ENCODE measurements at regions not wholly inside any gene's neighbourhood (a gene's known extent, or its start where the extent isn't known, plus 50 kb on each side); places are given as distances from the start of the nearest gene placed in this dataset.

DNA sequence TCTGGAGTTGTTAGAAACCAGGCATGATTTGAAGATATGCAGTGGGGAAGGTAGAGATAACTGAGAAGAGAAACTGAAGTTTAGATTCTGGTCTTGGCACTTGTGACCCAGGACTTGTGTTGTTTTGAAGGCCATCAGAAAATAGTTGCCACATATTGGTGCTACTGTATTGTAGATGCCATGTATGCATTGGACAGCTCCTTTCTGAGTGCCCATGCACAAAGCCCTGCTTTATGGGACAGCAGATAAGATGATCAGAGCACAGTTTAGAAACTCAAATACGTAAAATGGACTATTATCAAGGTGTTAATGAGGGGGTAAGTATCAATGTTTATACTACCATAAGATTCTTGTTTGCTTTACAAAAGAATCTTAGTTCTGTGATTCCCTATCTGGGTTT lies 84.9 kb downstream of the KIF4B start:
- Histone ChIP-seq H2AK9ac (replicated peaks; ENCODE audit: low read depth, low read length, poor library complexity) (no peak overlapping the region), H2AK5ac (ENCODE audit: low read depth, low read length) (no peak overlapping the region), H3K4me1 (ENCODE audit: control insufficient read depth, insufficient read depth, low read length) (no peaks in the 10 kb centered on the region), H3K4ac (ENCODE audit: low read depth, low read length) (no peak overlapping the region), H3K79me1 (ENCODE audit: low read depth in 1 of 2, low read length in 2 of 2) (no peaks in the 10 kb centered on the region), H4K20me1 (ENCODE audit: insufficient read depth, low read length) (no peaks in the 10 kb centered on the region), H3K23ac (ENCODE audit: low read depth, low read length) (no peak overlapping the region), H3K18ac (ENCODE audit: low read depth, low read length) (no peak overlapping the region), H4K8ac (ENCODE audit: low read depth in 2 of 2, low read length in 2 of 2) (no peak overlapping the region), H3K4me3 (ENCODE audit: insufficient read depth, low read depth, low read length) (no peak overlapping the region), H2BK5ac (ENCODE audit: low read depth, low read length, poor library complexity, severe bottlenecking) (no peak overlapping the region), H3K36me3 (ENCODE audit: control insufficient read depth, insufficient read depth, low read length) (no peaks in the 10 kb centered on the region), H2BK15ac (ENCODE audit: low read depth, low read length) (no peak overlapping the region), H2BK20ac (ENCODE audit: low read depth, low read length) (no peak overlapping the region), H2AFZ (replicated peaks; ENCODE audit: low read length, poor library complexity) (no peak overlapping the region), H3K9ac (ENCODE audit: low read depth, low read length) (no peak overlapping the region), H3K4me2 (ENCODE audit: low read depth, low read length) (no peak overlapping the region), H3K9me1 (ENCODE audit: insufficient read depth, low read length) (no peaks in the 10 kb centered on the region), H4K91ac (ENCODE audit: insufficient read depth, low read depth, low read length) (no peak overlapping the region), H3K14ac (replicated peaks; ENCODE audit: low read depth, low read length) (no peak overlapping the region), H3K56ac (ENCODE audit: extremely low read depth, insufficient read depth, low read length) (no peak overlapping the region), H3K27ac (ENCODE audit: insufficient read depth, low read length) (no peak overlapping the region), H3K9me3 (ENCODE audit: control insufficient read depth, insufficient read depth, low read length) (no peaks in the 10 kb centered on the region; the same call in 1 of the 2 replicates), H3K27me3 (ENCODE audit: control insufficient read depth, insufficient read depth, low read length) (no peaks in the 10 kb centered on the region), H4K5ac (ENCODE audit: low read depth, low read length) (no peak overlapping the region), H2BK120ac (ENCODE audit: low read depth, low read length) (no peak overlapping the region)
- dilution Hi-C loops (cut with HindIII; ENCODE audit: low sequenced_read_pairs, unreplicated experiment), result no loop called here
- no peak for TF ChIP-seq SMC3 (IDR thresholded peaks at IDR 0.05; ENCODE audit: low read depth, low read length)
- no peak for TF ChIP-seq MAZ (IDR thresholded peaks at IDR 0.05; ENCODE audit: borderline replicate concordance, low read depth, low read length)
- TF ChIP-seq, protein P1, sequence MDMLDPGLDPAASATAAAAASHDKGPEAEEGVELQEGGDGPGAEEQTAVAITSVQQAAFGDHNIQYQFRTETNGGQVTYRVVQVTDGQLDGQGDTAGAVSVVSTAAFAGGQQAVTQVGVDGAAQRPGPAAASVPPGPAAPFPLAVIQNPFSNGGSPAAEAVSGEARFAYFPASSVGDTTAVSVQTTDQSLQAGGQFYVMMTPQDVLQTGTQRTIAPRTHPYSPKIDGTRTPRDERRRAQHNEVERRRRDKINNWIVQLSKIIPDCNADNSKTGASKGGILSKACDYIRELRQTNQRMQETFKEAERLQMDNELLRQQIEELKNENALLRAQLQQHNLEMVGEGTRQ (IDR thresholded peaks at IDR 0.05; ENCODE audit: low read depth, low read length), result no peak
- TF ChIP-seq NFE2L2 (IDR thresholded peaks at IDR 0.05; ENCODE audit: low read depth, low read length), result no peak
- no peak for TF ChIP-seq CTCF (conservative IDR thresholded peaks at IDR 0.05; ENCODE audit: low read depth, low read length)
- TF ChIP-seq CHD1 (IDR thresholded peaks at IDR 0.05; ENCODE audit: low read depth, low read length), result no peak
- no peak for TF ChIP-seq MXI1 (IDR thresholded peaks at IDR 0.05; ENCODE audit: borderline replicate concordance, low read depth, low read length)
- no peak for TF ChIP-seq FOS (IDR thresholded peaks at IDR 0.05; ENCODE audit: low read depth, low read length)
- TF ChIP-seq RFX5 (IDR thresholded peaks at IDR 0.05; ENCODE audit: low read depth, low read length), result no peak
- no peak for TF ChIP-seq RCOR1 (IDR thresholded peaks at IDR 0.05; ENCODE audit: insufficient replicate concordance, low read length)
- TF ChIP-seq BHLHE40 (IDR thresholded peaks at IDR 0.05; ENCODE audit: low read depth, low read length), result no peak
- TF ChIP-seq POLR2A (IDR thresholded peaks at IDR 0.05; ENCODE audit: low read depth, low read length), result no peak
- TF ChIP-seq CEBPB (IDR thresholded peaks at IDR 0.05; ENCODE audit: low read depth, low read length), result no peak
- TF ChIP-seq RAD21 (IDR thresholded peaks at IDR 0.05; ENCODE audit: low read length), result no peak
- no peak for TF ChIP-seq MAFK (IDR thresholded peaks at IDR 0.05; ENCODE audit: low read depth, low read length)
- TF ChIP-seq ELK1 (IDR thresholded peaks at IDR 0.05; ENCODE audit: borderline replicate concordance, low read depth, low read length), result no peak
- intact Hi-C loops (cut with micrococcal nuclease), result no loop called here
- no TSS peak for BruUV-seq (replicated peaks)
- no peak for ATAC-seq (ENCODE audit: low read depth)
- DNase-seq, result no peak
- ChIA-PET CTCF (no interaction called here), POLR2A (ENCODE audit: unreplicated experiment) (no interaction called here)
- WGBS, 2 experiments (ENCODE audit: extremely low coverage in 2 of 2, insufficient read length in 1 of 2), result no CpG with 5 or more reads among the region's 1 CpG
- in situ Hi-C loops (cut with MboI; ENCODE audit: low sequenced_read_pairs), result no loop called here
